ENCODE measurements at regions not wholly inside any gene's neighbourhood (a gene's known extent, or its start where the extent isn't known, plus 50 kb on each side); places are given as distances from the start of the nearest gene placed in this dataset.

DNA sequence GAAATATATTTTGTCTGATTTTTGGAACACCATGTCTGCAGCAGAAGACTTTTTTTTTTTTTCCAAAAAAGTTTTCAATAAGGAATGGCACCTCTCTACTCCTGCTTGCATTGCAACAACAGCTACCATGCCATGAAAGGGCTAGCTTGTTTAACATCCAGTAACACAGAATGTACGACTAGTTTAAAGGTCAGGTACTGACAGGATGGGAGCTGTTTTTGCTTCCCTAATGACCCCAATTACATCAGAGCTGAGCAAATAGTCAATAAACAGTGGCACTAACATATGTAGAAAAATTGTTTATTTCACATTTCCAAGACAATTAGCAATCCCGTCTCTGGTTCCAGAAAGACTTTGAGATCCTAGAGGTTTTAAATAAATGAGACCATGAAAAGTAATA is 693.8 kb downstream of the NR2F1-AS1 start (continued):
- TF ChIP-seq CUX1 (IDR thresholded peaks at IDR 0.05; ENCODE audit: insufficient replicate concordance, low read depth, low read length) = no peak
- TF ChIP-seq GATAD2B (conservative IDR thresholded peaks at IDR 0.05; ENCODE audit: low read depth) = no peak
- no peak for TF ChIP-seq GABPA (IDR thresholded peaks at IDR 0.05; ENCODE audit: low read depth)
- TF ChIP-seq NFYB (IDR thresholded peaks at IDR 0.05; ENCODE audit: insufficient read depth, low read depth, low read length) = no peak
- no peak for TF ChIP-seq RFX5 (IDR thresholded peaks at IDR 0.05; ENCODE audit: low read depth, low read length)
- TF ChIP-seq IKZF1 (conservative IDR thresholded peaks at IDR 0.05) = no peak

- Histone ChIP-seq H3K9ac (ENCODE audit: control insufficient read depth, insufficient read depth, low read length) (no peak overlapping the region), H3K4me3 (no peak overlapping the region), H3K9me3 (replicated peaks; ENCODE audit: control insufficient read depth, insufficient read depth, low read length) (no peaks in the 10 kb centered on the region), H3K4me2 (ENCODE audit: control insufficient read depth, insufficient read depth) (no peak overlapping the region), H2AFZ (ENCODE audit: control insufficient read depth, low read depth, low read length) (no peak overlapping the region), H3K27me3 (replicated peaks in 1 of 2; ENCODE audit: control insufficient read depth in 2 of 2, insufficient read depth in 2 of 2, low read length in 1 of 2) (no peaks in the 10 kb centered on the region), H3K4me1 (ENCODE audit: control insufficient read depth, insufficient read depth, low read length) (no peaks in the 10 kb centered on the region), H3K79me2 (ENCODE audit: control insufficient read depth, insufficient read depth, low read length) (no peaks in the 10 kb centered on the region), H3K27ac (ENCODE audit: control insufficient read depth, insufficient read depth) (no peak overlapping the region), H4K20me1 (ENCODE audit: control insufficient read depth, insufficient read depth) (no peaks in the 10 kb centered on the region), H3K36me3 (ENCODE audit: control insufficient read depth in 2 of 2, insufficient read depth in 2 of 2, low read length in 1 of 2) (no peaks in the 10 kb centered on the region)
- 66% methylated on average over 3 of the region's 3 CpGs for WGBS (ENCODE audit: insufficient coverage, insufficient replicate concordance, low lambda C conversion rate, missing lambda C conversion rate)
- ChIA-PET RAD21 (ENCODE audit: unreplicated experiment) (interaction anchor here (0.7 to 1.1 kb wide), 2 partner anchors 22 kb away, joined by 3 read pairs; no protein-coding TSS in a partner anchor), POLR2A (interaction anchor here (0.6 kb wide), 1 partner anchor 537 kb away, joined by 3 read pairs; no protein-coding TSS in a partner anchor), SMC1A (ENCODE audit: uncharacterized antibody, unreplicated experiment) (interaction anchor here (0.6 to 3.6 kb wide), 3 partner anchors 12 to 685 kb away, joined by 4 to 18 read pairs (median 6); no protein-coding TSS in a partner anchor), CTCF (interaction anchor here (0.6 to 0.9 kb wide), 4 partner anchors 13 to 918 kb away, joined by 3 read pairs; no protein-coding TSS in a partner anchor)
- no TSS peak for BruUV-seq (replicated peaks)
- in situ Hi-C loops (cut with MboI) = no loop called here
- ATAC-seq (no peak), DNase-seq (ENCODE audit: low read depth, low spot score) (no peak), FAIRE-seq (no peak)
- intact Hi-C loops (cut with micrococcal nuclease; ENCODE audit: unreplicated experiment) = no loop called here
- no peak for TF ChIP-seq HDGF (IDR thresholded peaks at IDR 0.05)
- no peak for TF ChIP-seq ATF7 (IDR thresholded peaks at IDR 0.05; ENCODE audit: low read depth)
- TF ChIP-seq POLR2A (IDR thresholded peaks at IDR 0.05; ENCODE audit: low read depth, low read length) = no peak
- TF ChIP-seq SRF (IDR thresholded peaks at IDR 0.05; ENCODE audit: low read depth in 2 of 2, low read length in 2 of 2) = no peak
- no peak for TF ChIP-seq IKZF2 (IDR thresholded peaks at IDR 0.05)
- TF ChIP-seq, protein P1, sequence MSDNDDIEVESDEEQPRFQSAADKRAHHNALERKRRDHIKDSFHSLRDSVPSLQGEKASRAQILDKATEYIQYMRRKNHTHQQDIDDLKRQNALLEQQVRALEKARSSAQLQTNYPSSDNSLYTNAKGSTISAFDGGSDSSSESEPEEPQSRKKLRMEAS (IDR thresholded peaks at IDR 0.05; ENCODE audit: low read depth, low read length) = no peak
Observed at GRCh38 chr5:92886751-92887150, 694.3 kb downstream of the NR2F1-AS1 start.

Data from GM12878 (cell line).